HG02938 (cell line): ENCODE measurements at regions not wholly inside any gene's neighbourhood (a gene's known extent, or its start where the extent isn't known, plus 50 kb on each side); places are given as distances from the start of the nearest gene placed in this dataset.

Experiments
- ATAC-seq: cut with Tn5 transposase; IDR thresholded peaks from one replicate; pipeline ENCODE4 v1.9.1; 2021; ENCODE audit warnings: mild to moderate bottlenecking, moderate library complexity; ENCODE audit not compliant: unreplicated experiment

DNA sequence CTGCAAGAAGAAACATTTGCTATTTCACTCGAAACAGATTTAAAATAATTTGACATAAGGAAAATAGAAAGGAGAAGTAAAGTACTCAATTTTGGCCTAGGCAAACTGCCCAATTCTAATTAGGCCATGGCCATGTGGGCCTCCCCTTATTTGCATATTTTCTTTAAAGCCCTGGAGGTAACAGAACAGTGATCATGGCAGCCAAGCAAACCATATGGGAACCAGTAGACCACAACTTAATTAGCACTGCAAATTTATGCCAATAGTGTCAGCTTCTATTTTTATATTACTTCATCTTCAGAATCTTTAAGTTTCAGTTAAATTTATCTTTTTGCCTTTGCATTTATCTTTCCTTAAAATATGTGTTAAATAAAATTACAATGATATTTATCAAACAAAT, 63.3 kb upstream of the THSD7A start:
- no peak for ATAC-seq

DNA sequence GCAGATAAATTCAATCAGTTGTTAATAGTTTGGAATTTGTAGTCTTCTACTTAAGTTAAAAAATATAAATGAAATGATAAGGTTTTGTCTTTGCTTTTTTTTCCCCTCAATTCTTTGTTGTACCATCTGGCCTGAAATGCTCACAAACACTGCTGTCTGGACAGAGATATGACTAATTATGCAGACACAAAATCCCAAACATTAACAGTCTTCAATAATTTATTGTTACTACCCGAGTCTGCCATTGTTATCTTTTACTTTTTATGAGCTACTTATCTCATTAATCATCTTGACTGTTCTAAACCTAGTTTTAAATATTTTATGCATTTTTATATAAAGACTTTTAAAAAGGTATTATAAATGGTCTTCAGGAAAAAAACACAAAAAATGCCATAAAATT, 64.7 kb upstream of the THSD7A start:
- no peak for ATAC-seq

DNA sequence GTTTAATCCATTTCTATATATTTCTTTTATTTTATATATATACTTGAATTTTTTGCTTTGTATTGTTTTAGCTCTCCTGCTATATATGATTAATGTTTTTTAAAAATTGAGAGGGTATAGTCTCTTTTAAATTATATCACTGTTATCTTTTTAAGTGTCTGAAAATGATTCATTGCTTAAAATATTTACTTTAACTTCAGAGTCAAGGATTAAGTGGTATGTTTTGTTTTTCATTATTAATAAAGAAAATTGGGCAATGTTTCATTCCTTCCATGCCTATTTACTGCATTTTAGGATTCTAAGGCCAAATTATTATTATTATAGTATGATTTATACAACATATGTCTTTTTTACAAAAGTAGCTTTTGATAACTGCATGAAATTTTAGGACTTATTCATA, 67.2 kb upstream of the THSD7A start:
- no peak for ATAC-seq

DNA sequence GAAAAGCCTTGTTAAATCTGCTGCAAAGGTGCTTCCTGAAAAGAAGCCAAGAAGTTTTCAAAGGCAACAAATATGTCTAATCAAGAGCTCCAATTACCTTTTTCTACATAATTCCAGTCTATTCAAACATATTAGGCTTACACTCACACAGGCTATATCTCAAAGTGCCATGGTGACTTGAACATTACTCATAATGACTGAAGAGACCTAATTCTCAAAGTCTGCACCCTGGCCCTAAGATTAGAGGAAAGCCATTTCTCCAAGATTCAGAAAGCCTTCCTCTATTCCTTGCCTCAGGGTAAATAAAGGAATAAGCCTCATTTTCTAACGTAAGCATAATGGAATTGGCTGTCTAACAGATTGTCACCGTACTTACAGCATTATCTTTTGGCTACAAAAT, 78.3 kb upstream of the THSD7A start:
- no peak for ATAC-seq

DNA sequence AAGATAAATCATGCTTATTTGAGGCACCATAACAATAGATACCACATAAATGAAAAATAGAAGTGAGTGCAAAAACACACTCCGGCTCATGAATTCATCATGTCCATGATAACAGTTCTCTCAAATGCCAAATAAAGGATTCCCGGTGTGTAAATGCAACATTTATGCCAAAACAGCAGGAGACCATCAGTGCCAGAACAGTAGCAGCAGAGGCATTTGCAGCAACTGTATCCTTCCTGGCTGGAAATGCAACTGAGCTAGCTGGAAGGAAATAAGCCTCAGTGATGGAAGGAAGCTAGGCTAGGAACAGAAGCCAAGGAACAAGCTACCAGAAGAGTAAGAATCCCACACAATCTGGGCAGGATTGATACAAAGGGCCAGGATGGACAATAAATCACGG, 79.9 kb upstream of the THSD7A start:
- no peak for ATAC-seq

DNA sequence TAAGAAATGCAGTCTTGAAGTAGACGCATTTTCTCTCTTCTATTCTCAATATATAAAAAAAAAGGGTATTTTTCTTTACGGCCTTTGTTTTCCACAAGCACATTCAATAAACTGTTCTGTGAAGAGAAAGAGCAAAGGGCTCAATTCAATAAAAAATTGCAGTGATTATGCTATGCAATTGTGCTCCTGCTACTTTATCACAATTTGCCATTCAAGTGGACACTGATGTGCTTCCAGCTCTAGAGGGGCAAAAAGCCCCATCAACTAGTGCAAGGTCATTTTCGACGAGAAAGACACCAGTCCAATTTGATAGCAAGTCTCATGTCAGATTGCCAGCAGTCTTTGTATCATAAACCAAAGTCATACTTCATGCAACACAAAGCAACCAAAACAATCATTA, 82.6 kb upstream of the THSD7A start:
- ATAC-seq: no peak

DNA sequence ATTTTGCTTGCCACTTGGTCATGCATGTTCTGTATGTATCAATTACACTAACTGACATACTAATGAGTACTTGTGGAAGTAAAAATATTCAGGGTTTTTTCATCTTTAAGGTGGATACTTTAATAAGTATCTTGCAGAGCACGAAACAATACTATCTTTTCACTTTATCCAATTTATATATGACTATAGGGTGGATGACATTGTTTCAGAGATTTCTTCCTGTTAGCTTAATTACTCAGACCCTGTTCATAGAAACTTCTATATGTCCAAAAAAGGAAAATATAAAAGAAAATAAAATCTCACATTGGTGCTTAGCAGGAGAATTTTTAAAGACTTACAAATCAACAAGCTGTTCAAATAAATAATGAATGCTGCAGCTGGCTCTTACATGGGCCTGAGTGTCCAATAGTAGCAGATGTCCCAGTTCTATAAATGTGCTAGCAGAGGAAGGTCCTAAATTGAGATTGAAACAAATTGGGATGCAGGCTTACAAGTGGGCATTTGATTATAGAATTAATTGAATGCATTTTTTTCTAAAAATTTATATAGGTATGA, 91.5 kb upstream of the THSD7A start:
- ATAC-seq: no peak

DNA sequence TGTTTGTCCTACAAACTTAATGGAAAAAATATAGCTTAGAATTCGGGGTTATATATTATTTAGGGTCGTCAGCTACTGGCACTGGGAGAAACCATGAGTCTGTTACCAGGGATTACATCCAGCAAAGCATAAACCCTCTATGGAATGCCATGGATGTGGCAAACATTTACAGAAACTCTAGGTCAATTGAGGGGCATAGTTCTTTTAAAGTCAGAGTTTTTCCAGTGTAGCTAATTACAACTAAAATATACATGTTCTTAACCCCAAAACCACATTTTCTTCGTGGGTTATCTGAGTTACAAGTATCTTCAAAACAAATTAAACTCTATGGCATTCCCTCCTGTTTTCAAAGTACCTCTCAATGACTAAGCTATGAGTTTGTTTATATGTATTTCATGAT, 99.3 kb upstream of the THSD7A start:
- no peak for ATAC-seq

DNA sequence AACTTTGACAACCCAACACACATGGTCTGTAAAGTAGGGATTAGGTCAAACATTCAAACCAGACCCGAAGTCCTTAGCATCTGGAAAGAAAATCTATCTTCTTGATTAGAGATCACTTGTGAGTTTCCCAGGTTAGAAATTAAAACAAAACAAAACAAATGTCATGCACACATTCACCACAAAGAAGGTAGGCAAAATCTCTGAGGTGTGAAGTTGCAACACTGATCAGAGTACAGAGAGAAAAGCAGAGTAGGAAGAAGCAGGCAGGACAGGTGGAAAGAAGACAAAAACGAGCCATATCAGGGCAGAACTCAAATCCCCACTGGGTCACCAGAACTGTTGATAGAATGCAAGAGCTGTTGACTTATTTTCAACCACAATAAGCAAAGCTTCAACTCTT, 102.8 kb upstream of the THSD7A start:
- no peak for ATAC-seq

DNA sequence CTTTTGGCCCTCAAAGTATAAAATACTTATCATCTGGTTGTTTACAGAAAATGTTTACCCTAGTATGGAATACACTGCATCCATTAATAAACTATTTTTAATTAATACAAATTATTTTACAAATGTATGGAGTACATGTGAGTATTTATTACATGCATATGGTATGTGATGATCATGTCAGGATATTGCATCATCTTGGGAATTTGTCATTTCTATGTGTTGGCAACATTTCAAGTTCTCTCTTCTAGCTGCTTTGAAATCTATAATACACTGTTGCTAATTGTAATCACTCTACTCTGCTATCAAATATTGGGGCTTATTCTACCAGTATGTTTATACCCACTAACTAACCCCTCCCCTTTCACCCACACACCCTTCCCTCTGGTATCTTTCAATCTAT, 103.9 kb upstream of the THSD7A start:
- ATAC-seq: no peak

DNA sequence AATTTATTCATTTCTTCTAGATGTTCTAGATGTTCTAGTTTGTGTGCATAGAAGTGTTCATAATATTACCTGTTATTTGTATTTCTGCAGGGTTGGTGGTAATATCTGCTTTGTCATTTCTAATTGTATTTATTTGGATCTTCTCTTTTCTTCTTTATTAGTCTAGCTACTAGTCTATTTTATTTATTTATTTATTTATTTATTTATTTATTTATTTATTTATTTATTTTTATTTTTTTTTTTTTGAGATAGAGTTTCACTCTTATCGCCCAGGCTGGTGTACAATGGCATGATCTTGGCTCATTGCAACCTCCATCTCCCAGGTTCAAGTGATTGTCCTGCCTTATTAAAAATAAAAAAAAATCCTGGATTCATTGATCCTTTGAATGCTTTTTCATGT, 114.8 kb upstream of the THSD7A start:
- ATAC-seq: no peak

DNA sequence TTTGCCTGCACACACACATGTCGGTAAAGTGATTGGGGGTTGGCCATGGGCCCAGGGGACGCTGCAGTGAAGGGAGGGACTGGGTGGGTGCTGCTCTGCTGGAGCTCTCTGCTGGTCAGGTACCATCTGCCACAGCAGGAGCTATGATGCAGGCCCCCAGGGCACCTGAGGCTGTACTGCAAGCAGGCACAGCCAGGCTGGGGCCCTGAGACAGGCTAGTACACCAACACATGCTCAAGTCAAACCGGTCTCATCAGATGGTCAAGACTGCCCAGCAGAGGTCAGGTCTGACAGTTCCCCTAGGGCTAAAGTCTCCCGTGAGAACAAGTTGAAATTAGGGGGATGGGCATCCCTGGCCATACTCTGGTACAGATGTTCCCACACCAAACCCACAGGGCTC, 118.3 kb upstream of the THSD7A start:
- no peak for ATAC-seq

DNA sequence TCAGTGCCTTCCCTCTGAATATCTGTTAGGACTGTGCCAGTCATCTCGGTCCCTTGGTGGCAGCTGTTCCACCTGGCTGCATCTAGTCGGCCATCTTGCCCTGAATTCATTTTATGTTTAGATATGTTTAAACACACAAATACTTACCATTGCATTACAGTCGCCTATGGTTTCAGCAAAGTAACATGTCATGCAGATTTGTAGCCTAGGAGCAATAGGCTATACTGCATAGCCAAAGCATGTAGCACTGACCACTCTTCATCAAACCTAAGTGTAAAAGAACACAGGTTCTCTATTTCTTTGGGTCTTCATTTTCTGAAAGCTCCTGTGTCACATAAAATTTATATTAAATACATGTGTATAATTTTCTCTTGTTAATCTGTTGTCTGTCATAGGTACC, 118.9 kb upstream of the THSD7A start:
- no peak for ATAC-seq

DNA sequence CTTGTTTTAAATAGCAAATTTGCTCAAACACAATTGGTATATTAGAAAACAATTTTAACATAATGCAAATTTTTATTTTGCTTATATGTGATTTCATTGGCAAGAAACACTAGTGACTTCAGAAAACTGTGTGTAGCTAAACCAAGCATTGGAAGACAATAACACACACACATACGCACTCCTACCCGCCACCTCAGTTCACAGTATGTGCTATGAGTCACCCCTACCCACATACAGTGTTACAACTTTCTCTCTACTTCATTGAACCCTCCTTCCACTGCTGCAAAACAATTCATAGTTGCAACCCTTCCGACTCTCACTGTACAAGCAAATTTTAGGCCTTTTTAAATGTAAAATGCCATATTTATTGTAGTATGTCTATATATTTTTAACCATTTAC, 119.9 kb upstream of the THSD7A start:
- no peak for ATAC-seq

DNA sequence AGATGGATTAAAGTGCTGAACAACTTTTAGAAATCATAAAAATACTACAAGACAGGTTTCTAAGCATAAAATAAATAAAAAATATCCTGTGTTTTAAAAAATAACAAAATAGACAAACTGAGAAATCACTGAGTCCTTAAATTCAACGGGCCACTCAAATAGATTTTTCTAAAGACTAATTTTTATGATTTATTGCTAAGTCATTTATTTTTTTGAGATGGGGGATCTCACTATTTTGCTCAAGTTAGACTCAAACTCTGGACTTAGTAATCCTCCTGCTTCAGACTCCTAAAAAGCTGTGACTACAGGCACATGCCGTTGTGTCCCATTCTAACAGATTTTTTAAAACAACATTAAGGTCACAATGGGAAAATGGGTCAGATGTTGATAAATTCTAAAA, 121.0 kb upstream of the THSD7A start:
- ATAC-seq: no peak

DNA sequence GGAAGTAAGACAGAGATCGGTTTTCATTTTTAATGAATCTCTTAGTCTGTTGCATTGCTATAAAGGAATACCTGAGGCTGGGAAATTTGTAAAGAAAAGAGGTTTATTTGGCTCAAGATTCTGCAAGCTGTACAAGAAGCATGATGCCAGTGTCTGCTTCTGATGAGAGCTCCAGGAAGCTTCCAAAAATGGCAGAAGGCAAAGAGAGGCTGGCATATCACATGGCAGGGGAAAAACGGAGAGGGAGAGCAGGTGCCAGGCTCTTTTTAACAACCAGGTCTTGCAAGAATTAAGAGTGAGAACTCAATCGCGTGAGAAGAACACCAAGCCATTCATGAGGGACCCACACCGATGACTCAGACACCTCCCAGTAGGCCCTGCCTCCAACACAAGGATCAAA, 125.0 kb upstream of the THSD7A start:
- no peak for ATAC-seq

DNA sequence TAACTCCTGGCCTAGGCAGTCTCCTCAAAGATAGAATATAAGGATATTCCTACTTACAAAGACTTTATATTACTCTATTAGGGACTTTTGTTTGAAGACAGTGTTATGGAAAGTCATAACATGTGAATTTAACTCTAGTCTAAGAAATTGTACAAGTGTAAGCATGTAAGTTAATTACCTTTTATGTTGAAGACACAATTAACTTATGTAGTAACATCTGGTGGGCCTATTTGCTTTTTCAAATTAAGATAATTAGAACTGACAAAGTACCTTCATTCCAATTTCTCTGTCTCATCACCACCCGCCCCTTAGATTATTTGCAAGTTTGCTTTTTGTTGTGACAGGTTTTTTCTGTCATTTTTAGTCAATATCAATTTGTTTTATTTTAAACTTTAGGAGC, 126.0 kb upstream of the THSD7A start:
- ATAC-seq: no peak

DNA sequence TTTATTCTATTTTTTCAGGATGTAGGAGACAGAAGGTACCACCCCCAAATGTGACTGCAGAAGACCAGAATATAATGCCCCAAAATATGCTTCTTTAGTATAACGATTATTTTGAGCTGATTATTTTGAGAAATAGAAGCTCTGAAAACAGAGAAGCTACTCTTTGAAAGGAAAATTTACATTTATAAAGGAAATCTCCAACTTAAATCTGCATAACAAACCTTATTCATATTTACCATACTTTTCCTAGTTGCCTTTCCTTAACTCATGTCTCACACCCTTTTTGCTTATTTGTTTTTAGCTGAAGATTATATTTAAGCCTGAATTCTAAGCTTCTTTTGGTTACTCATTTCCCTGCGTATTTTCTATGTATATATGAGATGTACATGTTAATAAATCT, 127.1 kb upstream of the THSD7A start:
- ATAC-seq: no peak

DNA sequence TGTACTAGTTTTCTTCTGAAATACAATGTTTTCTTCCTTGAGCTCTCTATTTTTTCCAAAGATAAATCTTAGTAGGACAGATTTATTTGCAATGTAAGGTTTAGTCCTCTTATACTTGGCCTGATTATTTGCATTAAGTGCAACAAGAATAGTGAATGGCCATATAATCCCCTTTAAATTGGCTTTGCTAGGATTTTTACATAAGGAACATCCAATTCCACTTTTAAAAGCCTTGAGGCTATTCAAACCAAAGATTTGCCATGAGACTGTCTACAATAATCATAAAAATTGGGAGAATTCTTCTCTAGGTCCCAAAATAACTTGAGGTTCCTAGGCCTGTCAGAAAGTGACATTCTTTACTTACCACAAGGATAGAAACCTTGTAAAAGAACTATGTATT, 128.6 kb upstream of the THSD7A start:
- ATAC-seq: no peak

DNA sequence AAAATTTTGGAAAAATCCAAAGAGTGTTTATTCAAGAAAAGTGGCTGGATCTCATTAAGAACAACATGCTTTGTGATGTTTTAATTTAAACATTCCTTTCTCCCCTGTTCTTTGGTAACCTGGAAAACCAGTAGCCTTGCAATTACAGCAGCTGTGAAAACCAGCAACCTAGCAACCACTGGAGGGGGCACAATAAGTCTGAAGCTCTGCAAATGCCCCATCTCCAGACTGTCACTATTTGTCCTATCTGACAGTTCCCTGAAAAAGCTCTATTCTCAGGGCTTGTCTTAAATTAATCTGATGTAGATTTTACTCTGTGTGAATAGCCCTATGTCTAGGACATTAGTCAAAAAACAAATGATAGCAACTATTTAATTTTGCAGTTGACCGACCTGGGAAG, 137.6 kb upstream of the THSD7A start:
- ATAC-seq: no peak

DNA sequence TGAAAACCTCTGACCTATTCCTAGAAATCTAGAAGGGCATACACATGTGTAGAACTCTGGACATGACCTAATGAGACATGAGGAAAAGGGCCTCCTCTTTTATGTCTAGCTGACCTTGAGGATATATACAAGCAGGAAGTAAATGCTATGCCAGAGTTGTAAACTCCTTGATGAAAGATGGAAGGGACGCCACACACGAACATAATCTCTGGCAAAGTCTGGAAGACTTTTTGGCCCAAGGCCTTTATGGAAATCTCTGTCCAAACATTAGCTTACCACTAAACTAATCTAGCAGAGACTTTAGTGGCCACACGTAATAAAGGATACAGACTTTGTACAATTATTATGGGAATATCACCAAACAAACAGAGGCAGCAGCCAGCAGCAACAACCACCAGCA, 138.1 kb upstream of the THSD7A start:
- ATAC-seq: no peak

DNA sequence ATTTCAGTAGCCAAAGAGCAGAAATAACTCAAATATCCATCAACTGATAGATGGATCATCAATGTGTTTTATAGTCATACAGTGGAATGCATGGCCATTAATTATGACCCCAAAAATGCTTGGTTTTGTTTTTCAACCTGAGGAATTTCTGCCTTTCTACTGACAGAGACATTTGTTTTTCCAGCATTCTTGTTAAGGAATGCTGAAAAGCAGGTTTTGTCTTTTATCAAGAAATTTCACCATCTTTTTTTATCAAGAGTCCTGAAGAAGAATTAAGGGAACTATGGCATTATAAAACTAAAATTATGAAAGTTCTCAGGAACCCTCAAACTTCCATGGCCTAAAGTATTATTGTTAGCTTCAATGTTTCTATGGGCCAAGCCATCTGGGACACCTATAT, 153.4 kb upstream of the THSD7A start:
- ATAC-seq: no peak

DNA sequence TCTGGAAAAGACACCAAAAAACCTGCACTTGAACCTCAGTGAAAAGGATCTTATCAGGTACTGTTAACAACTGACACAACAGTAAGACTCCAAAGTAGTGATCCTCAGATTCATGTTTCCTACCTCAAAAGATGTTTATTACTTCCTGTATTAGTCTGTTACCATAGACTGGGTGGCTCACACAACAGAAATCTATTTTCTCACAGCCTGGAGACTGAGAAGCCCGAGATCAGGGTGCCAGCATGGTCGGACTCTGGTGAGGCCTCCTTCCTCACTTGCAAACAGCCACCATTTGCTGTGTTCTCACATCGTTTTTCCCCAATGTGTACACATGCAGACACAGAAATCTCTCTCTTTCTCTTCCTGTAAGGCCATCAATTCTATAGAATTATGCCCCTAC, 154.0 kb upstream of the THSD7A start:
- no peak for ATAC-seq

DNA sequence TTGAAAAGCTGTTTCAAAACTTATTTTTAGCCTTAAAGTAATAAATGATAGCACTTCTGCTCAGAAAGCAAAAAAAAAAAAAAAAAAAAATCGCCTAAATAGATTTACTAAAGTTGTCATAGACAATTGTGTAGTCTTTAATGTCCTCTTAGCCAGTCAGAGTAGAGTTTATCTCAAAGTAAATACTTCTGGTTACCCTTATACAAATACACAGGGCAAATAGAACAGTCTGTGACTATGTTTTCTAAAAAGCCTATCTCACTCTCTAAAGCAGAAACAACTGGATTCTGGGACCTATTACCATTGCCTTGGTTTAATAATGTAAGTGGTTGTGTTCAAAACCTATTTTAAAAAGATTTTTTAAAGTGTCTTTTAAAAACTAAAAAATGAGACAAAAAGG, 156.2 kb upstream of the THSD7A start:
- no peak for ATAC-seq
